Upper lobe of right lung (tissue), 1 donor: ENCODE measurements at regions not wholly inside any gene's neighbourhood (a gene's known extent, or its start where the extent isn't known, plus 50 kb on each side); places are given as distances from the start of the nearest gene placed in this dataset.
"Not testable (repeated sequence)": the region's sequence is repeated elsewhere in the genome, so short reads cannot be mapped to it uniquely, and the experiment has no call there.

Experiments
- ATAC-seq: fragments of 200-7000 bp; cut with Tn5 transposase; one replicate; pipeline ENCODE4 v1.9.1; 2020; ENCODE audit warnings: mild to moderate bottlenecking, moderate library complexity
- DNase-seq: peaks from one replicate; pipeline ENCODE4 v3.0.0-alpha.2; 2020
- H3K27ac ChIP-seq: fragments of 200-600 bp; one replicate; pipeline ENCODE4 v1.8.0; 2022
- H3K27me3 ChIP-seq: fragments of 200-600 bp; one replicate; pipeline ENCODE4 v1.8.0; 2022; ENCODE audit warnings: mild to moderate bottlenecking
- H3K36me3 ChIP-seq: fragments of 200-600 bp; one replicate; pipeline ENCODE4 v1.8.0; 2022
- H3K4me1 ChIP-seq: fragments of 200-600 bp; one replicate; pipeline ENCODE4 v1.8.0; 2022
- H3K4me3 ChIP-seq: fragments of 200-600 bp; one replicate; pipeline ENCODE4 v1.8.0; 2022; ENCODE audit warnings: mild to moderate bottlenecking
- H3K9me3 ChIP-seq: fragments of 200-600 bp; one replicate; pipeline ENCODE4 v1.8.0; 2022
- CTCF ChIP-seq: fragments of 200-600 bp; IDR thresholded peaks from one replicate; pipeline ENCODE4 v1.8.0; 2022; ENCODE audit warnings: antibody characterized with exemption
- intact Hi-C: fragments of 100-400 bp; cut with DNase I; formaldehyde crosslinking; loops from one replicate; pipeline ENCODE4 v1.11.0; 2022
- donor health status: DM: no; HTN: yes; CAD: no; lungs with severe emphysema.

GRCh38 chr10:22137542-22137941, 80.3 kb downstream of the EBLN1 start:
- no peaks in the 10 kb centered on the region for H3K9me3 ChIP-seq
- no peaks in the 10 kb centered on the region for H3K36me3 ChIP-seq
- peaks cover 4% of the 10 kb centered on the region for H3K27me3 ChIP-seq
- H3K27ac ChIP-seq, result no peak overlapping the region
- H3K4me3 ChIP-seq, result no peak overlapping the region
- ATAC-seq, result no peak
- no peak for TF ChIP-seq CTCF
- no peak for DNase-seq
- H3K4me1 ChIP-seq, result no peaks in the 10 kb centered on the region
- intact Hi-C loops, result no loop called here

- Histone ChIP-seq H3K4me3 (no peak overlapping the region), H3K36me3 (no peaks in the 10 kb centered on the region), H3K9me3 (no peaks in the 10 kb centered on the region), H3K4me1 (no peaks in the 10 kb centered on the region), H3K27me3 (no peaks in the 10 kb centered on the region), H3K27ac (no peak overlapping the region)
- no peak for DNase-seq
- intact Hi-C loops, result no loop called here
- ATAC-seq, result no peak
- TF ChIP-seq CTCF, result no peak
Observed at GRCh38 chr10:22135591-22135990, 82.2 kb downstream of the EBLN1 start.

- H3K4me3 ChIP-seq, result no peak overlapping the region
- no peak for DNase-seq
- H3K9me3 ChIP-seq, result no peaks in the 10 kb centered on the region
- no peaks in the 10 kb centered on the region for H3K36me3 ChIP-seq
- no peaks in the 10 kb centered on the region for H3K27me3 ChIP-seq
- no peaks in the 10 kb centered on the region for H3K4me1 ChIP-seq
- ATAC-seq, result no peak
- no peak for TF ChIP-seq CTCF
- intact Hi-C loops, result no loop called here
- H3K27ac ChIP-seq, result no peak overlapping the region
Observed at GRCh38 chr10:22133749-22134624, 83.8 kb downstream of the EBLN1 start.

GRCh38 chr10:22130824-22131223, 87.0 kb downstream of the EBLN1 start:
- H3K27ac ChIP-seq, H3K27me3 ChIP-seq, DNase-seq, H3K36me3 ChIP-seq, intact Hi-C loops, ATAC-seq, H3K4me3 ChIP-seq, H3K4me1 ChIP-seq, H3K9me3 ChIP-seq: not testable (repeated sequence)

GRCh38 chr10:22129612-22130011, 88.2 kb downstream of the EBLN1 start:
- intact Hi-C loops, H3K4me1 ChIP-seq, H3K27ac ChIP-seq, H3K9me3 ChIP-seq, H3K4me3 ChIP-seq, DNase-seq, H3K27me3 ChIP-seq, H3K36me3 ChIP-seq, ATAC-seq: not testable (repeated sequence)

- H3K9me3 ChIP-seq, ATAC-seq, H3K4me3 ChIP-seq, H3K4me1 ChIP-seq, H3K36me3 ChIP-seq, H3K27me3 ChIP-seq, intact Hi-C loops, DNase-seq, H3K27ac ChIP-seq: not testable (repeated sequence)
Observed at GRCh38 chr10:22121181-22121580, 96.6 kb downstream of the EBLN1 start.

GRCh38 chr10:22120072-22120471, 97.7 kb downstream of the EBLN1 start:
- H3K4me3 ChIP-seq, ATAC-seq, H3K36me3 ChIP-seq, intact Hi-C loops, DNase-seq, H3K27ac ChIP-seq, H3K4me1 ChIP-seq, H3K27me3 ChIP-seq, H3K9me3 ChIP-seq: not testable (repeated sequence)

- H3K36me3 ChIP-seq, H3K9me3 ChIP-seq, ATAC-seq, H3K4me3 ChIP-seq, H3K27ac ChIP-seq, DNase-seq, H3K4me1 ChIP-seq, intact Hi-C loops, H3K27me3 ChIP-seq: not testable (repeated sequence)
Observed at GRCh38 chr10:22119575-22119974, 98.2 kb downstream of the EBLN1 start.
